CD4-positive, alpha-beta T cell treated with Interleukin-17A for 4 hours (primary cell): ENCODE measurements at regions not wholly inside any gene's neighbourhood (a gene's known extent, or its start where the extent isn't known, plus 50 kb on each side); places are given as distances from the start of the nearest gene placed in this dataset.

ENCODE experiments used
- DNase-seq: peaks from one replicate; pipeline ENCODE4 v3.0.0-alpha.2; 2020; ENCODE audit warnings: mixed read lengths

DNA sequence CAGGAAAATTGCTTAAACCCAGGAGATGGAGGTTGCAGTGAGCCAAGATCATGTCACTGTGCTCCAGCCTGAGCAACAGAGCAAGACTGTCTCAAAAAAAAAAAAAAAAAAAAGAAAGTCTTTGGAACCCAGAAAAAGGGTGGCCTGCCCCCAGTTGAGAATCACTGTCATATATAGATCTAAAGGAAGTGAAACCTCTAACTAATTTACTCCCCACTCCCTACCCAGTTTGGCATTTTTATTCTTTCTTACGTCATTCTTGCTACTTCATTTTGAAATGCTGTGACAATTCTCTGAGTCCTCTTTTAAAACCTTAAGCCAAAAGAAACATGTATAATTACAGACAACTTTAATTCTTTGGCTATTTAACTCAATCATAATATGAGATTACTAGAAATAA lies 254.8 kb downstream of the CDC5L start:
- DNase-seq = no peak

DNA sequence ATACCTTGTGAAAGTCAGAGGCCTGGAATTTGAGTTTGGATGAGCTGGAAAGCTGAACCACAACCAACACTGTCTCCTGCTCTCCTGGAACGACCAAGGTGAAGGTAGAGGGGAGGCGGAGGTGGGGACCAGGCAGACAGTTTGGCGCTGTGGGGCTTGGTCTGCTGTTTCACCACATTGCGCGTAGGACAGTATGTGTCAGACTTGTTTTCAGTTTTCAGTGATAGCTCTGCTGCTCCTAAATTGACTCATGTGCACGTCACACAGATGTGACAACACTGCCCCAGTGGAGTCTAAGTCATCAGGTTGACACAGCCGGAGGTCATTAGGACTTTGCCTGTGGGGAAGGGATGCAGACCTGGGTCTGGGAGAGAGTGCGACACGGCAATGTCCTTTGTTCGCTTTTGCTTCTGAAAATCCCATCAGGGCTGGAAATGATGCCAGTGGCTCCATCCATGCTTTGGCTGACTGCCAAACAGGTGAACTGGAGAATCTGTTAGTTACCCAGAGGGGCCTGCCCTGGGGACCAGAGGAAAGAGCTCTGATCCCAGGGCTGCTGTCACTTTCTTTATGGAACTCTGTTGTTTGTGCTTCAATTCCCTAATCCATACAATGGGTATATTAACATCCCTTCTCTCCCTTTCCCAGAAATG lies 255.5 kb downstream of the CDC5L start:
- DNase-seq = no peak

DNA sequence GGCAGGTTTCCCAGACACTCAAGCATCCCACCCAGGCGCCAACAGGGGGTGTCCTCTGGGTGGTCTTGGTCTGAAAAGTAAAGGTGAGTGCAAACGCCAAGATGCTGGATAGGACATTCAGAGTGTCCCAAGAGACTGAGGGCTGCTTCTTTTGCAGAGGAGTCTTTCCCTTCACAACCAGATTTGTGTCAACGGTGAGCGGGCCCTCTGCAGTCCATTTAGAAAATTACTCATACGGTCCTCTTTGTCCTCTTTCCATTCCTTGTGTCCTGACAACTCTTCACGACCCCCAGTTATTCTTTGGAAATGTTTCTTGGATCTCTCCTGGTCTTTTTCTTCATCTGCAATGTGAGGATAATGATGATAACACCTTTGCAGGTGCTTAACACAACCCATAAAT lies 257.8 kb downstream of the CDC5L start:
- no peak for DNase-seq

DNA sequence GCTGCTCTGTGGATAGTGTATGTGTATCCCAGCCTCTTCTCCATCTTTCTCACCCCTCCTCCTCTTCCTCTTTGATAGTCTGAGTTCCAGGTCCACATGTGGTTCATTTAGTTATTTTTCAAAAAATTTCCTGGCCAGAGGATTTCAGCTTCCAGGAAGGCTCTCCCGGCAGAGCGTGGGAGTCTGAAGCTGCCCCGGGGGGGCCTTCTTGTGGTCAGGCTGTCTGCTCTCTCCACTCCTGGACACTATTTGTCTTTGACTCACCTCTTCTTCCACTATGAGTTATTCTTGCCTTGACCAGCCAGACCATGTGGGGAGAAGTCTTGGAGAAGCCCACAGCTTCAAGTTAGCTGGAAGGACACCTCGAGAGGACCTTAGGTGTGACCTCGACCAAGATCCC lies 258.8 kb downstream of the CDC5L start:
- no peak for DNase-seq

DNA sequence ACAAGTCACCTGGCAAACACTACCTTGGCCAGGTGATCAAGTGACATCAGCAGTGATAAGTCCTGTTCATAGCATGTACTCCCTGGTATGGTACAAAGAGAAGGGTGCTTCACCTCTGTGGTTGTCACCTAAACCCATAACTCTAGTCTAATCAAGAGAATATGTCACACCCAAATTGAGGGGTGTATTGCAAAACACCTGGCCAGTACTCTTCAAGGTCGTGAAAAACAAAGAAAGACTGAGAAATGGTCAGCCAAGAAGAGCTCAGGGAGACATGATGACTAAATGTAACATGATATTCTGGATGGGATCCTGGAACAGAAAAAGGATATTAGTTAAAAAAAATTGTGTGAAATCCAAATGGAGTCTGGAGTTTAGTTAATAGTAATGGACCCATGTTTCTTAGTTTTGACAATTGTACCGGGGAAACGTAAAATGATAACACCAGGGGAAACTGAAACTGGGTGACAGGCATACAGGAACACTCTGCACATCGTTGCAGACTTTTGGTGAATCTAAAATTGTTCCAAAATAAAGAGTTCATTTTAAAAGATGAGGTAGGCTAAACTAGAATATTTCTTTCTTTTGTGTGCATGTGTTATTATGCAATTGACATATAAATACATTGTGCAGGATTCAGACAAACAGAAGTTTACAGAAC lies 262.0 kb downstream of the CDC5L start:
- DNase-seq = no peak

DNA sequence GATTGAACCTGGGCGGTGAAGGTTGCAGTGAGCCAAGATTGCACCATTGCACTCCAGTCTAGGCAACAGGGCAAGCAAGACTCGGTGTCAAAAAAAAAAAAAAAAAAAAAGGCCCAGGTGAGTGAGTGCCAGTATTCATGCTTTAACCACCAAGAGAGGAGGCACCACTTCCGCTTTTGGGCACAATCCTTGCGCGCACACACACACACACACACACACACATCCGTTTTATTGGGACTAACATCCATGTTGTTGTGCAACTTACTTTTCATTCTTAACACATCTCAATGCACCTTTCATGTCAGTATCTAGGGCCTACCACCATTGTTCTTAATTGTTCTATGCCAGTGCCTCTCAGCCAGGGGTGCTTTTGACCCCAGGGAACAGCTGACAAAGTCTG lies 263.0 kb downstream of the CDC5L start:
- no peak for DNase-seq

DNA sequence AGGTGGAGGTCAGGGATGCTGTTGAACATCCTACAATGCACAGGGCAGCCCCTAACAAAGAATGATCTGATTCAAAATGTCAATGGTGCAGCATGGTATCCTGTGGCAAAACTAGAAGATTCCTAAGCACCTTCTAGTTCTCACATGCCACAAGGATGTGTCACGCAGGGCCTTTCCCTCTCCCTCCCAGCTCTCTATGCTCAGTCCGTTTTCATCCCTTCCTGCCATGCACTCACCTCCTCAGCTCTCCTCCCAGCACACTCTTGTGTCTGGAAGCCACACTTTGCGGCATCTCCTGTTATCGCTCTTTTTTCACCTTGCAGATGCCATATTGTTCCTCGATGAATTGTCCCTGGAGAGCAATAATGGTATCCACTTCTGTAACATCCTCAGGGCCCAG lies 263.4 kb downstream of the CDC5L start:
- DNase-seq = no peak

DNA sequence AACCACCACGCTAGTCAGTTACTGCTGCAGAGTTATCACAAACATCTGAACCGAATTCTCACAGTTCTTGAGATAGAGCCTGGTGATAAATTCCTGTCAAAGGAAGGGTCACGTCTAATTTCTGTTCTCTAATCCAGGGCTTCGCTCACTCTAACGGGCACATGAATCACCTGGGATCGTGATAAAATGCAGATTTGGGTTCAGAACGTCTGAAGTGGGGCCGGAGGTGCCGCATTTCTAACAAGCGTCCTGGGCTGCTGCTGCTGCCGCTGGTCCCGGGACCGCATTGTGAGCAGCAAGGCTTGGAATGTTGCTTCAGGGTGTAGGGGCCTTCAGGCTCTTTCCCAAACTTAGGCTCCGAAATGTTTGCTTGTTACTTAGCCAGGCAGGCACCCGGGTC lies 264.1 kb downstream of the CDC5L start:
- DNase-seq = no peak

DNA sequence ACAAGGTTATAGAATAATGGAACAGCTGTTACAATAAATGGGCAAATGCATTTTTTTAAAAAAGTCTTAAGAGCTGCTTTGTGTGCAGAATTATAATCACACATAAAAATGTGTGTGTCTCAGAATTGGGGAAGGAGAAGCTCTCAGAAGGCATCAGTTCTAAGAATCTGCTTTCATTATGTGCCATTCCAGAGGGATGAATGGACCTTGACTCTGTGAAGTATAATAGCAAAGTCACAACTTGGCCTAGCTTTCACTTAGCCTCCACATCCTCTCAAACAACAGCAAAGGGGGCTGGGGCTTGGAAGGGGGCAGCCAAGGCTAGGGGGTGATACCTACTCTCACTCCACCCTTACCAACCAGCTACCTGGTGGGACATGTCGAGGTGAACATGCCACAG lies 265.0 kb downstream of the CDC5L start:
- DNase-seq = no peak

DNA sequence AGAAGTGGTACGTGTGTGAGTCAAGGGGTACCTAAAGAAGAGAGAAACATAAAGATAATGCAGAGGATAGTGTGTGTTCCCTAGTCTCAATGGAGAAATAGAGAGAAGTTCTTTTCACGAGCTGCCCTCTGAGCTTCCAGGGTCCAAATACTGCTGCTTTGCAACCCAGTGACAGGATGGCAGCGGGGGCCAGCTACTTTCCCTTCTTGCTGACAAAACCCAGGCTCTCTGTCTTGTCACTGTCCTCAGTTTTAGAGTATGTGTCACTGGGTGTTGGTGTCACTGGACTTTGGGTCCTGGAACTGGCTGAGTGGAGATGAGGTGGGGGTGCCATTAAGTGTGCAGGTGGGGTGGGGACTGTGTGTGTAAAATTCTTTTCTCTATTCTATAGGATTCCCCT lies 265.6 kb downstream of the CDC5L start:
- no peak for DNase-seq

DNA sequence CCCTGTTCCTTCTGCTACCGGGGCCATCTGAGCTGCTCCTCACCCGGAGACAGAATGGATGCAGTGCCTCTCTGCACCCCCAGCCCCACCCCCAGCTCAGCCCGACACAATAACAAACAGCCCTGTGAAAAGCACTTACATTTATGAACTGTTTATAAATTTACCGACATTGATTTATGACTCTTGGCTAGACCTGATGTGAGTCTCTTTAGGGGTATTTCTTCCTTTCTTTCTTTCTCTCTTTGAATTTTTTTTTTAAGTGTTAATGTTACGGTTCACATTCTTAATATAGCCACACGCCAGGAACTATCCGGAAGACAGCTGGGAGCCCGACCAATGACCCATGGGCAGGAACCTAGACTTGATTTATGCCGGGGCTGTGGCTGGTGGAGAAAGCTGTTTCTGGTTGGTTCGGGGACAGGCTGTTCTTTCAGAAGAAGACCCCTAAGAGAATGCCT lies 266.3 kb downstream of the CDC5L start:
- DNase-seq = no peak

DNA sequence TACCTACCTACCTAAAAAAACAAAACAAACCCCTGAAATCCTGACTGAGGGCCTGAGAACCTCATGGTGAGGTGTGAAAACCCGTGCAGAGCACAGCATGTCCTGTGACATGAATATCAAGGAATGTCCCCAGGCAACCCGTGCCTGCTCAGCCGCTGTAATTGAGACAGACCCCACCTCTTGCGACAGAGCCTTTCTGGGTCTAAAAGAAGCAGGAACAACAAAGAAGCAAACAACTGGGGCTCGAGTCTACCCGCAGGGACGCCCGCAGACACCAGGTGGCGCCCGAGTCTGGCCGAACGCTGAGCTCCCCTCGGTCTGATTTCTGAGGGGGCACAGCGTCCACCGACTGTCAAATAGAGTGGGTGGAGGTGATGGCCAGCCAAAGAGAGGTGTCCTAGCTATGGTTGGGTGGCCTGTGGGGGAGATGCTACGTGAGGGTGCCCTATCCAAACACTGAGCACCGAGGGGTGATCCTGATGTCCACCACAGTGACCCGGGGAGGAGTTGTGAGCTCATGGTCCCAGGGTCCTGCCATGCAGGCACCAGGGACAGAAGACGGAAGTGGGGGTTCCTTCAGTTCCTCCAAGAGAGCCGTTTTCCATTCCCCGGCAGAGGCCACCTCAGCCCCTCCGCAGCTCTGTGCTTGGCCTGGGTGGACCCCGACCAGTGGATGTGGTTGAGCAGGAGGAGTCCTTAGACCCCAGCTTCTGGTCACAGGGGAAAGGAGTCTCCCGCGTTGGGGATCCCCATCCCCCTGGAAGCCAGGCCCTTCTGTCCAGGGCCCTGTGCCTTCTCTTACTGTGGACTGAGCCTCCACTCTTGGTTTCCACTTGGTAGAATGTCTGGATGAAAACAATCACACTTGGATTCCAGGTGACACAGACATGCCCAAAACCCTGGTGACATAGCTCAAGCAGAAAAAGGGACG lies 268.2 kb downstream of the CDC5L start:
- peak; percentile 80 for DNase-seq

DNA sequence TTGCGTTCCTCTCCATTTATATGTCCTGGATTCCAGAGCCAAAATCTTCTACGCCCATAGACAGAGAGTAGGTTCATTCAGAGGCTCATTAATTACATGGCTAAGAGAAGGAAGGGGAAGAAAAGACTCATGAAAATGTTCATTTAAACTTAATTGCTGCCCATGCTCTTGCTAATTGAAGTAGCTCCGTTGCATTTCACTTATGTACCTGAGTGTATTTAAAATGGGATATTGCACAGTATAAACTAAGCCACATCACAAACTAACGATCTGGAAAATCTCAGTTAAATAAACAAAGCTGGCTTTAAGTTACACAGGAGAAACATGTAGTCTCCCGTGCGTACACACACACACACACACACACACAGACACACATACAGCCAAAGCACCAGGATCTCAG lies 269.2 kb downstream of the CDC5L start:
- no peak for DNase-seq

DNA sequence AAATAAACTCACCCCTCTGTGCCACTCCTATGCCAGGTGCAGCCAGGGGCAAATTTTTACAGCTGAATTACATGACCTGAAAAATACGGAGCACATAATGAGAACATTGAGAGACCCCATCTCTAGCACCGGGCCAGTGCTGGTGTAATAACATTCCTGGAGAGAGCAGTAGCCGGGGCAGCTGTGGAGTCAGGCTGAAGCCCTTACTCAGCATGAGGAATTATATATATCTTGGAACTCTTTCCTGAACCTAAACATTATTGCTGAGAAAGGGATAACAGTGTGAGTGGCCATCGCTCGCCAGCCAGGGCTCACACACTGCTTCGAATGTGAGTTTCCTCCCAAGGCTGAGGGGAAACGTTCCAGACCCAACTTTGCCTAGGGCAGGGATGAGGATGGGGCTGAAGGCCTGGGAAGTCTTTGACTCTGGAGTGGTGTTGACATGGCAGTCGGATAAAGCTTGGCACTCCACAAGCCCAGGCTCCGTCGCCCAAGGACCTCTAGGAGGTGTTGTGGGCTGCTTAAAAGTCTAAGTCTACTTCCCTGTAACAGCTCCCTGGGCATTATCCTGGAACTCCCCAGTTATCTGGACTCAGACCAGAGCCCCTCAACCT lies 269.8 kb downstream of the CDC5L start:
- DNase-seq = no peak

DNA sequence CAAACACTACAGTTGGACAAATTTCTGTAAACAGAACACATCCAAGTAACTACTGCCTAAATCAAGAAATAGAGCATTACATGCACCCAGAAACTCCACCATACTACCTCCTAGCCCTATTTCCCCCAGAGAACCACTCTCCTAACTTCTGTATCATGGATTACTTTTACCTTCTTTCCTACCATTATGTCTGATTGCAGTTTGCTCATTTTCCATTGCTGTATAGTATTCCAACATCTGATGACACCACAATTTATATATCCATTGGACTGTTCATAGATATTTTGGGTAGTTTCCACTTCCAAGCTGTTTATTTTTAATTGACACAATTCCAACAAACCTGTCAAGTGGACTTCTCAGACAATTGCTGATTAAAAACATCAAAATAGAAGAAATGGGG lies 271.1 kb downstream of the CDC5L start:
- no peak for DNase-seq

DNA sequence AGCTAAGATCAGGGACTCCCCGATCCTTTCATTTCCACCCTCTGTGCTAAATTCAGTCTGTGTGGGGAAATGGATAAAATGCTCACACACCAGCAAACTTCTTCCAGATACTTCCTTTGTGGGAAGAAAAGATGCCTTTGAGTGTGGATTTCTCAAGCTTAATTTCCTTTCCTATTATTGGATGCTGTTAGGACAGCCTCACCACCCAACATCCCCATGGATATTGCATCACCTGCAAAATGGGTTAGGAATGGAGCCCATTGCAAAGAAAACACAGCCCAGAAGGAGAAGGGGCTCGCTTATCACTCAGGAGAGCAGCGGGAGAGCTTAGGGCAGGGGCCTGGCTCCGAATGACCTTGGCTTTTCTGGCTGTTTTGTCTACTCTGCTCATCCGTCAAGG lies 272.2 kb downstream of the CDC5L start:
- DNase-seq = no peak

DNA sequence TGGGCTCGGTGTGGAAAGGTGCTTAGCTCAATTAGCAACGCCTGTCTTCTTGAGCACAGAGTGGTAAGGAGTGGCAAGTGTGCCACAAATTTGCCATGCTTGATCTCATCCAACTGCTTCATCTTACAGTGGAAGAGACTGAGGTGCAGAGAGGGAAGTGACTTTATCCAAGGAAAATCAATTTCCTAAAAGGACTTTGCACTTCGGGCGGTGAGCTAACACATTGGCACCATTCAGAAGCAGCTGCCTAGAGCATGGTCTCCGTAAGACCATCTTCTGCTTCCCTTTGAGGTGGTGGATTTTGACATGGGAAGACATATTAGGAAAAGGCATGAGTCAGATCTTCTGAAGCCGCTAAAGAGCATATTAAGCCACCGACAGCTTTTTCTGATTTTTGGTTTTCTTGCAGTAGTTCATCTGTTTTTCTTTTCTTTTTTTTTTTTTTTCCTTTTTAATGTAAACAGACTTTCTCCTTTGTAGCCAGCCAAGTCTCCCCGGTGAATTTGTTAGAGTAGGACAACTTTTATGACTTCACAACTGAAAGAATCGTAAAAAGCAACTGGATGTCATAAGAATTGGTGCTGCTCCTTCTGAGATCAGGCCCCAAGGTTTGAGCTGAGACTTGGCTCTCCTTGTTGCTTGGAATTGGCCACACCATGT lies 273.2 kb downstream of the CDC5L start:
- DNase-seq = no peak

DNA sequence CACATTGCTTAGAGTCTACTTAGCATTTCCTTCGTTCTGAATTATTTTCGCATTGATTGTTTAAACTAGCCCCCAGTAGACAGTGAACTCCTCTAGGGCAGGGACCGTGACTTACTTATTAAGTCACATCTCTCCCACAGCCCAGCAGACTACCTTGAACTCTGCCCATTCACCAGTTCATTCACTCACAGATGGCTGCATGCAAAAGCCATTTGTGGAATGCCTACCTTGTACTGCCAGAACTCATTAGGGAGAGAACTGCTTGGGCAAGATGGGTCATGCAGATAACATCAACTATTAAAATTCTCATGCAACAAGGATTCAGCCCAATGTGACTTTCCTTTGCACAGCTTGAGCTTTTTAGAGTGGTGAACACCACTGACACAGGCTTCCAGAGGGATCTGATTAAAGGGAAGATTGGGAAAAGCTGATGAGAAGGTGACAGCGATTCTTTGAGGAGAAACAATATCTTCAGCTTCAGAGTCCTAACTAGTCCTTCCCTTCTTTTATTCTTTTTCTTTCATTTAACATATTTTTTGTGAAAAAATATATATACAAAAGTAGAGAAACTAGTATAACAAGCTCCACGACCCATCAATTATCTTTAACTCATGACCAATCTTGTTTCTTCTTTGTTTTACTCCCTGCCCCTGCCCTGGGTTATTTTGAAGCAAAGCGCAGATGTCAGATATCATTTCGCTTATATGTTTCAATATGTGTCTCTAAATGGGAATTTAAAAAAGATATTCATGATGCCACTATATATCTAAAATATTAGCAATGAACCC lies 273.9 kb downstream of the CDC5L start:
- DNase-seq = no peak

DNA sequence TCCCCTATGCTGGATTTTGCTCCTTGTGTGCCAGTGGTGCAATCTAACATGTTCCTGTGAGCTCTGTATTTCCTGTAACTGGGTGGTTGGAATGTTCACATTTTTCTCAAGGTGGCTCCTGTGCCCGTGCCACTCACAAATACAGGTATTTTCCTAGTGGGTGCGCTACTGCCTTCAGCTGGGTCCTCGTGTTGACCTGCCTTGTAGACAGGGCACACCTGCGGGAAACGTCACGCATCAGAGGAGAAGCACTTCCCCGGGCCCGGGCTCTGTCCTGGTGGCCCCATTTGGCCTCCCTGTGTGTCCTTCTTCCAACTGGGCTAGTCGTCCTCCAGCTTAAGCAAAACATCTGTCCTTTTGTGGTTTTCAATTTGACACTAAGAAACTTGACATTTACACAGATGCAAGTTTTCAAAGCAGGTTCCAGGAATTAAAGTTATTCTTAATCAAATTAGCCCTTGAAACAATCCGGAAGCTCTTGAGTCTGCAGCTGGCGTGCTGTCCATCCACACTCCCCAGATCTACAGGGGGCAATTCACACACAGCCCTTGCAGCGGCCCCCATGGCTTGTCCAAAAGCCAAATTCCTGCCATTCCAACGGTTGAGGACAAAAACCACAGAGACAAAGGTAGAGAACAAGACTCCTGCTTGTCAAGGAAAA lies 275.1 kb downstream of the CDC5L start:
- DNase-seq = no peak

DNA sequence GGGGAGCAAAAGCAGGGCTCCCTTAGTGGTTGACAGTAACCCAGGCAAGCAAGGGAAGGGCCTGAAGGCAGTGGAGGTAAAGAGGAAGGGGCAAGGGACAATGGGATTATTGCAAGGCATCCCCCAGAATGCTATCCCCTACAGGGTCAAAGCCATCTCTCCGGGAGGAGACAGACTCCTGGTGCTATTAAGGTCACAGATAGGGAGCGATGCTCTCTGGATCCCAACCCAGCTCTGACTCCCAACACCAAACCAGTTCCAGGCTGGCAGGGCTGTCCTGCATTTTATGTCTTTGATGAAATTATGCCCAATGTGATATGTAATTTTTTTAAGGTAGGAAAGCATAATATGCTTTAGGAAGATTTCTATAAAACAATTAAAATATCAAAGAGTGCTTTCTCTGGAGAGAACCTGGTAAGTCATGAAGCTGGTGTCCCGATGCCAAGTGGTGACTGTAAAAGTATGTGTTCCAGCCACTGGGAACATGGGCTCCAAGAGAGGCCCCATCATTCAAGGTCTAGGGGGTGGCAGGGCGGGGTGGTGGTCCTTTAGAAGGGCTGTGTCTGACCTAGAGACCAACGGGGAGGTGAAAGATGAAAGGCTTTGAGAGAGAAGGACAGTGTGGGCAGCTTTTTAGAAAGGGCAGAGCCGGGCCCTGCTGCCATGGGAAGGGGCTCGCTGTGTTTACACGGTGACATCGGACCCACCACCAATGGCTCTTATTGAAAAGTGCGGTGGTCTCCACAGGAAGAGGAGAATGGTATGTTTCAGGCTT lies 276.5 kb downstream of the CDC5L start:
- no peak for DNase-seq

DNA sequence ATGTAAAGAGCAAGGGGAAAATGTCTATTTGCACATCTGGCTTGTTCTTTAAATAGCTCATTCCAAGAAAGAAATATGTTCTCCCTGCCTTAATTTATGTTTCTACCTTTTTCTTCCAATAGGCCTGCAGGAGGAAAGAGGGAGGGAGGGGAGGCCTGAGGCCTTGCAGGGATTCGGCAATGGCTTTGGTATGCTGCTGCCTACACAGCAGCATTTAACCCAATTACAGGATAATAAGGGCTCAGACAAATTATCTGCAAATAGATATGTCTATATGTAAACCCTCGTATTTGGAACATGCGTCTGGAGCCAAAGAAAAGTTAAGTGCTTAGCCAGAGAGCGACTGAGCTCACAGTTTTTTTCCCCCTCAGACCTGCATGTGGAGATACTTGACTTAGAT lies 277.2 kb downstream of the CDC5L start:
- no peak for DNase-seq
